DND-41 (cell line): ENCODE measurements at regions not wholly inside any gene's neighbourhood (a gene's known extent, or its start where the extent isn't known, plus 50 kb on each side); places are given as distances from the start of the nearest gene placed in this dataset.

Experiments
- CTCF ChIP-seq: IDR thresholded peaks from 2 replicates; pipeline ENCODE4 v1.5.1; 2012; ENCODE audit warnings: borderline replicate concordance, low read length, moderate library complexity, mild to moderate bottlenecking; ENCODE audit not compliant: poor library complexity, severe bottlenecking; ENCODE audit errors: extremely low read depth
- EZH2 ChIP-seq: IDR thresholded peaks from 3 replicates; pipeline ENCODE4 v1.6.1; 2012; ENCODE audit warnings: borderline replicate concordance, low read depth, mild to moderate bottlenecking, moderate library complexity, low read length, inconsistent platforms; ENCODE audit not compliant: severe bottlenecking

- TF ChIP-seq CTCF (no peak), EZH2 (no peak)
These were observed 153.8 kb downstream of the SHQ1 start for GRCh38 chr3:72694398-72694797.
